Activated T-cell treated with anti-CD3 and anti-CD28 coated beads, Interleukin-2, amount 50 U/mL, for 1 hour (primary cell): ENCODE measurements at regions not wholly inside any gene's neighbourhood (a gene's known extent, or its start where the extent isn't known, plus 50 kb on each side); places are given as distances from the start of the nearest gene placed in this dataset.
"Not testable (repeated sequence)": the region's sequence is repeated elsewhere in the genome, so short reads cannot be mapped to it uniquely, and the experiment has no call there.

Experiments used
- DNase-seq: peaks from one replicate; pipeline ENCODE4 v3.0.0-alpha.2; 2020

- no peak for DNase-seq
Observed at GRCh38 chr10:84863675-84864074, 535.3 kb downstream of the CCSER2 start.

GRCh38 chr10:84876116-84876999 is 548.0 kb downstream of the CCSER2 start:
- DNase-seq: no peak

GRCh38 chr10:84879991-84880390 is 551.6 kb downstream of the CCSER2 start:
- DNase-seq: no peak

DNA sequence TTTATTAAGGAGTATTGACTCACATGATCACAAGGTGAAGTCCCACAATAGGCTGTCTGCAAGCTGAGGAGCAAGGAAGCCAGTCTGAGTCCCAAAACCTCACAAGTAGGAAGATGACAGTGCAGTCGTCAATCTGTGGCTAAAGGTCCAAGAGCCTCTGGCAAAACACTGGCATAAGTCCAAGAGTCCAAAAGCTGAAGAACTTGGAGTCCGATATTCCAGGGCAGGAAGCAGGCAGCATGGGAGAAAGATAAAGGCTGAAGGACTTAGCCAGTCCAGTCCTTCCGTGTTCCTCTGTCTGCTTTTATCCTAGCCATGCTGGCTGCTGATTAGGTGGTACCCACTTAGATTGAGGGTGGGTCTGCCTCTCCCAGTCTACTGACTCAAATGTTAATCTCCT is 553.3 kb downstream of the CCSER2 start:
- DNase-seq: not testable (repeated sequence)

- no peak for DNase-seq
Observed at GRCh38 chr10:84890706-84891105, 562.3 kb downstream of the CCSER2 start.

DNA sequence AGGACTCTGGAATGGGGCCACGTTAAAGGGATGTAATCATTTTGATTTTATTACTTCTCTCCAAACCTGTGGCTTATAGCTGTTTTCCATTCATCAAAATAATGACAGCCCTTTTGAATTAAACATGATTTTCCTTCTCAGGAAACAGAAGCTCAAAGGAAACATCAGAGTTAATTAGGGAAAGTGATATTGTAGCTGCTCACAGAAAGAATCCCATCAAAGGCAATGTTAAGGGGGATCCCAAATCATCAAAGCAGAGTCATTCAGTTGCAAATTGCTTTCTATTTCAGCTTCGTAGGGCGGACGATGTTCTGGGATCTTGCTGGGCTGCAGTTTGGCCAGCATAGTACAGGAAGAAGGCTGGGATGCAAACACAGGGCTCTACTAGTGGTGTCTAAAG is 563.2 kb downstream of the CCSER2 start:
- no peak for DNase-seq

DNA sequence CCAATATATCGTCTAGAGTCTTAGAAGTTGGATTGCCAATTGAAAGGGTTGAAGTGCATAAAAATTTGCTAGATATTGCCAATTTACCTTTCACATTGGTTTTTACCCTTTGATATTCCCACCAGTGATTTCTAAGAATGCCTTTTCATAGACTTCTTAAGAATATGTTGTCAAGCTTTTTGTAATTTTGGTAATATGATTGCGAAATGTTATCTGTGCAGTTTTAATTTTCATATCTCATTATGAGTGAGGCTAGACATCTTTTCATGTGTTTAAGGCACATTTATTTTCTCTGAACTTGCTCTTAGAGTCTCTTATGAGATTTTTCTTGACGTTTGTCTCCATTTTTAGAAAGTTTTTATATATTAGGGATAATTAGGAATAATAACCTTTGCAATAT is 567.2 kb downstream of the CCSER2 start:
- DNase-seq: no peak

- DNase-seq: no peak
Observed at GRCh38 chr10:84896909-84897308, 568.5 kb downstream of the CCSER2 start.

- no peak for DNase-seq
Observed at GRCh38 chr10:84899268-84899667, 570.9 kb downstream of the CCSER2 start.

GRCh38 chr10:84900141-84900540 is 571.8 kb downstream of the CCSER2 start:
- DNase-seq: no peak

GRCh38 chr10:84901885-84902284 is 573.5 kb downstream of the CCSER2 start:
- DNase-seq: no peak

DNA sequence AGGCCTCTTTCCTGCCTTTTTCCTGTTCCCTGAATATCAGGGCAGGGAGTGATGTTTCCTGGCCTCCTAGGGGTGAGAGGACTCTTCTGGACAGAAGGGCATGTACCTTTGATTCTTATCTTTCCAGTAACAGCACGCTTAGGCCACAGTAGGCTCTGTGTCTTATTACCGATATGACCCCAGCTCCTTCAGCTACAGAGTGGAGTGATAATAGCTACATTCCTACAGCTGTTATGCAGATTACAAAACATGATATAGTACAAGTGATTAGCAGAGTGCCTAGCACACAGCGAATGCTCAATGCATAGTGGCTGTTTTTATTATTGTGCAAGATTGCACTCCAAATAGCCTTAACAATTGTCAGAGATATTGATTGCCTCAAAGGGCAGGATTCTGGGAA is 574.2 kb downstream of the CCSER2 start:
- DNase-seq: no peak

DNA sequence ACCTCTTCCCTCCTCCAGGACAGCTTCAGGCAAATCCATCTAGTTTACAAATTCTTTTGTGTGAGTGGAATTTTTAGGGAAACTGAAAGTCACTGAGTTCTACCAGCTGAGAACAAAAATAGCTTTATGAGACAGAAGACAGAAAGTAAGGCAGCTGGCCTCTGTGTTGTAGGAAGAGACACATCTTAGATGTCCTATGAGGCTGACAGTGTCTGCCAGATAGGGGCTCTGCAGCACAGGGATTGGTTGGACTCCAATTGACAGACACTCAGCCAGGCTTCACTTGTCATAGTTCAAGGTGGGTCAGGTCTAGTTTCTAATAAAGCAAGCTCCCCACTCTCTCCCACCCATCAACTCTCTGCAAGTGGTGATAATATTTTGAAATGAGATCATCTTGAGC is 574.9 kb downstream of the CCSER2 start:
- DNase-seq: no peak

GRCh38 chr10:84907461-84908009 is 579.1 kb downstream of the CCSER2 start:
- no peak for DNase-seq

- no peak for DNase-seq
Observed at GRCh38 chr10:84908491-84908890, 580.1 kb downstream of the CCSER2 start.

GRCh38 chr10:84921701-84922100 is 593.3 kb downstream of the CCSER2 start:
- DNase-seq: no peak

DNA sequence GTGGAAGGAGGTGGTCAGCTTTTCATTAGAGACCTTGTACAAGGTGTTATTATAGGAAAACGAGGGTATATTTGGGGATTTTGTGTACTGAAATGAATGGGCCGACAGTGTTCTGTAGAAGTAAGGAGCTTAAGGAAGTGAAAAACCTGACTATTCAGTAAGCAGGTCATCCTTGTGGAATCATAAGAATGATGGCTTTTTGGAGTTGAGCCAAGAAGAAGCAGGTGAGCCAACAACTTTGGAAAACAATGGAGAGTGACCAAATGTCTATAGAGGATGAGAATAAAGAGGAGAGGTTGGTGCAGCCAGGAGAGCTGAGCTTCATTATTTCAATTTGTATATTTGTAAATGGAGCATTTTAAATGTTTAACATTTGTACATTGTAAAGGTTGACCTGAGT is 595.7 kb downstream of the CCSER2 start:
- DNase-seq: no peak

DNA sequence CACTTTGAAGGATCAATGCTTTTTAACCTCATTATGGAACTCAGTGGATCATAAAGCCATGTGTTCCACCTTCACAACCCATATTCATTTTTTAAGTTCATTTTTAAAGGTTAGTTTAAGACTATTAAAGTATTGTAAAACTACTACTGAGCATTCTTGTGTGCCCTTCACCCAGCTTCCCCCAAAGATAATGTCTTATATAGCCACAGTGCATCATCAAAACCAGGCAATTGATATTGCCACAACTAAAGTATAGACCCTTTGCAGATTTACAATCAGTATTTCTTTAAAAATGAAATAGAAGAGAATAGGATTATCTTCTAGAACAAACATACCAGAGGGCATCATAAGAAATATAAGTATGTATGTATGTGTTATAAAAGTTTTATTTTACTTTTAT is 597.1 kb downstream of the CCSER2 start:
- DNase-seq: no peak

DNA sequence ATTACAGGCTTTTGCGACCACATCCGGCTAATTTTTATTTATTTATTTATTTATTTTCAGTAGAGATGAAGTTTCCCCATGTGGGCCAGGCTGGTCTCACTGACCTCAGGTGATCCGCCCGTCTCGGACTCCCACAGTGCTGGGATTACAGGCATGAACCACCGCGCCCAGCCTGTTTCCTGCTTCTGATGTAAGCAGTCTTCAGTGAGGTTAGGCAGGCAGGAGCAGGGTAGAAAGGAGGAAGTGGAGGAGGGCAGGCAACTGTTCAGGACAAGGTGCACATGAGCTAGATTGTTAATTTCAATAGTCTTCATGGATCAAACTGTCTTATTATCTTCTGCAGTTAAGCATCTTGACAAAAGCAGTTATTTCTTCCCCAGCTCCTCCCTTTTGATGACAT is 605.0 kb downstream of the CCSER2 start:
- no peak for DNase-seq

GRCh38 chr10:84935772-84936171 is 607.4 kb downstream of the CCSER2 start:
- DNase-seq: no peak

DNA sequence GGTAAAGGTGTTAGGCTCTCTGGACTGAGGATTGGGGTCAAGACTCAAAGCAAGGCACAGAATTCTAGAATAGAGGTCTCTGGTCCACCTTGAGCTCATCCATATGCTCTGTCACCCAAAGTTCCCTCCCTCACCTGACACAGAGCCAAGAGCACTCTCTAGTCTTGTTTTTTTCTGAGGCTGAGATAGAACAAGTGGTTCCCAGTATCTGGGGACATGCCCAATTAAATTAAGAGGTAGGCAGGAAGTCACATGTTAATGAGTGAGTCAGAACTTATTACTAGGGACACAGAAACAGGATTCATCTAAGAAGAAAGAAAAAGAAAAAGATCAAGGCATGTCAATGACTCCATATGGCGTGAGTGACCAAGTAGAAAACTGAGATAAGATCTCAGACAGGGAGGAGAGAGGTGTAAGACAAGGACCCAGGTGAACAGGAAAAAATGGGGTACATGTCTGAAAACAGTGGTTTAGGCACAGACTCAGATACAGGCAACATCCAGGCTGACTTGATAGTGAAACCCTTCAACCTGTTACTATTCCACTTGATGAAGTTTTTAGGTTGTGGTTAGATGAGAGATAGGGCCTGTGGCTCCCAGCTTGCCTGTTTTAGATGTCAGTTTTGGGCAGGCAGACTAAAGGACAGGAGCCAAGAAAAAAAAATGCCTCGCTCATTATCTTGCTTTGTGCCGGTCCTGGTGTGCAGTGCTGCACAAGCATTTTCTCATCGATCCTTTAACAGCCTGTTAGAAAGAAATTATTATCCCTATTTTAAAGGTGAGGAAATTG is 609.9 kb downstream of the CCSER2 start:
- DNase-seq: no peak

- DNase-seq: no peak
Observed at GRCh38 chr10:84943541-84943940, 615.2 kb downstream of the CCSER2 start.

- no peak for DNase-seq
Observed at GRCh38 chr10:84944187-84944586, 615.8 kb downstream of the CCSER2 start.

DNA sequence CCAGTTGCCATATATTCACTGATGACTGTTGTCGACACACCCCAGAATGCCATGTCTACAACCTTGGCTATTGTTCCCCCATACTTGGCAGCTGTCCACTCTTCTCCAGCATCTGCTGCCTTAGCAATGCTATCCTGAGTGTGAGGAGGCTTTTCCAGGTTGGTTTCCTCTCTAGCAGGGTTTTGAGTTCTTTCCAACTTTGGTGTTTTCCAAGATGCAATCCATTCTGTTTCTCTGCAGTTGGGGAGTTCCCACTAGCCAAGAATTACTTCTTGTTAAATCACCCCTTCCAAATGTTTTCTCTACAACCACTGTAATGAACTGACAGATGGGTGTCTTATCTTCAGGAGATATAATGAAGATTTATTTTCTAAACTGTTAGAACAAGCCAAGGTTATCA is 617.4 kb downstream of the CCSER2 start:
- no peak for DNase-seq
